ENCODE measurements at regions not wholly inside any gene's neighbourhood (a gene's known extent, or its start where the extent isn't known, plus 50 kb on each side); places are given as distances from the start of the nearest gene placed in this dataset.

DNA sequence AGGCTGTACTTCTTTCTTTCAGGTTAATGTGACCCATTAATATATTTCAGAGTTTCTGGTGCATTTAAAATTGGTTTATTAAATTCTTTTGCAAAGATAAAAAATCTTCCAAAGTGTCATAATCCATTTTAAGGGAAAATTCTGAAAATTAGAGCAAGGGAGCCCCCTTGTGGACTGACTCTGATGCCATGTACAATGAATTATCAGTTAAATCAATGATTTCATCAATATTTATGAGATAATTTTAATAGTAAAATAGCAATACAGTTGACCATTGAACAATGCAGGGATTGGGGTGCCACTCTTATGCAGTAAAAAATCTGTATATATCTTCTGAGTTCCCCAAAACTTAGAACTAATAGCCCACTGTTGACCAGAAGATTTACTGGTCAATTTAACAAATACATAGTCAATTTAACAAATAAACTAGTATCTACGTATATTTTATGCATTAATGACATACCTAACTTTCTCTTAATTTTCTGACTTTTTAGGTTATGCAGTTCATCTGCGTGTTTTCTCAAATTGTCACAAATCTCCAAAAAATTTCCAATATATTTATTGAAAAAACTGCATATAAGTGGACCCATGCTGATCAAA lies 479.1 kb upstream of the MIR17HG start:
- Histone ChIP-seq H3K79me2 (ENCODE audit: control insufficient read depth, low read length) (no peaks in the 10 kb centered on the region), H3K4me1 (ENCODE audit: control insufficient read depth, low read length) (no peaks in the 10 kb centered on the region), H3K36me3 (ENCODE audit: control insufficient read depth, low read length) (no peaks in the 10 kb centered on the region), H3K4me2 (ENCODE audit: low read length) (no peak overlapping the region), H3K27me3 (ENCODE audit: control insufficient read depth, low read length) (no peaks in the 10 kb centered on the region), H3K9me3 (ENCODE audit: control insufficient read depth, insufficient read depth, low read length) (no peaks in the 10 kb centered on the region), H3F3A (ENCODE audit: control insufficient read depth, insufficient read depth) (no peaks in the 10 kb centered on the region), H3K9me2 (replicated peaks; ENCODE audit: control insufficient read depth, low read length) (no peaks in the 10 kb centered on the region), H3K27ac (ENCODE audit: low read depth, low read length) (no peak overlapping the region), H4K20me1 (ENCODE audit: control insufficient read depth, insufficient read depth, low read depth, low read length) (no peaks in the 10 kb centered on the region), H3K4me3 (ENCODE audit: low read length) (no peak overlapping the region)
- TF ChIP-seq, protein P1, sequence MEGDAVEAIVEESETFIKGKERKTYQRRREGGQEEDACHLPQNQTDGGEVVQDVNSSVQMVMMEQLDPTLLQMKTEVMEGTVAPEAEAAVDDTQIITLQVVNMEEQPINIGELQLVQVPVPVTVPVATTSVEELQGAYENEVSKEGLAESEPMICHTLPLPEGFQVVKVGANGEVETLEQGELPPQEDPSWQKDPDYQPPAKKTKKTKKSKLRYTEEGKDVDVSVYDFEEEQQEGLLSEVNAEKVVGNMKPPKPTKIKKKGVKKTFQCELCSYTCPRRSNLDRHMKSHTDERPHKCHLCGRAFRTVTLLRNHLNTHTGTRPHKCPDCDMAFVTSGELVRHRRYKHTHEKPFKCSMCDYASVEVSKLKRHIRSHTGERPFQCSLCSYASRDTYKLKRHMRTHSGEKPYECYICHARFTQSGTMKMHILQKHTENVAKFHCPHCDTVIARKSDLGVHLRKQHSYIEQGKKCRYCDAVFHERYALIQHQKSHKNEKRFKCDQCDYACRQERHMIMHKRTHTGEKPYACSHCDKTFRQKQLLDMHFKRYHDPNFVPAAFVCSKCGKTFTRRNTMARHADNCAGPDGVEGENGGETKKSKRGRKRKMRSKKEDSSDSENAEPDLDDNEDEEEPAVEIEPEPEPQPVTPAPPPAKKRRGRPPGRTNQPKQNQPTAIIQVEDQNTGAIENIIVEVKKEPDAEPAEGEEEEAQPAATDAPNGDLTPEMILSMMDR (IDR thresholded peaks at IDR 0.05; ENCODE audit: low read depth, low read length, poor library complexity, severe bottlenecking): peak; percentile 70
- TF ChIP-seq EZH2phosphoT487 (IDR thresholded peaks at IDR 0.05; ENCODE audit: borderline replicate concordance, low read length): no peak

DNA sequence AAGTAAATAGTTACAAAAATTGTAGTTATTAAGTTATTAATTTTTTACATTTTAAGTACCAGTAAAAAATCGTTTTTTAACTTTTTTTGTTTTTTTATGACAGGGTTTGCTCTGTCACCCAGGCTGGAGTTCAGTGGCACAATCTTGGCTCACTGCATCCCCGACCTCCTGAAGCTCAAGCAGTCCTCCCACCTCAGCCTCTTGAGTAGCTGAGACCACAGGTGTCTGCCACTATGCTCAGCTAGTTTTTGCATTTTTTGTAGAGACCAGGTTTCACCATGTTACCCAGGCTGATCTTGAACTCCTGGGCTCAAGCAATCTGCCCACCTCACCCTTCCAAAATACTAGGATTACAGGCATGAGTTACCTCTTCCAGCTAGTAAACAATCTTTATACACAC lies 477.9 kb upstream of the MIR17HG start:
- H3K27ac ChIP-seq (ENCODE audit: low read depth, low read length): no peak overlapping the region
- no peaks in the 10 kb centered on the region for H3K9me2 ChIP-seq (replicated peaks; ENCODE audit: control insufficient read depth, low read length)
- H3K4me1 ChIP-seq (ENCODE audit: control insufficient read depth, low read length): no peaks in the 10 kb centered on the region
- TF ChIP-seq EZH2phosphoT487 (IDR thresholded peaks at IDR 0.05; ENCODE audit: borderline replicate concordance, low read length): no peak
- TF ChIP-seq, protein P1 (IDR thresholded peaks at IDR 0.05; ENCODE audit: low read depth, low read length, poor library complexity, severe bottlenecking): no peak
- no peak overlapping the region for H3K4me2 ChIP-seq (ENCODE audit: low read length)
- no peaks in the 10 kb centered on the region for H3K27me3 ChIP-seq (ENCODE audit: control insufficient read depth, low read length)
- no peaks in the 10 kb centered on the region for H4K20me1 ChIP-seq (ENCODE audit: control insufficient read depth, insufficient read depth, low read depth, low read length)
- H3K9me3 ChIP-seq (ENCODE audit: control insufficient read depth, insufficient read depth, low read length): no peaks in the 10 kb centered on the region
- H3F3A ChIP-seq (ENCODE audit: control insufficient read depth, insufficient read depth): no peaks in the 10 kb centered on the region
- no peak overlapping the region for H3K4me3 ChIP-seq (ENCODE audit: low read length)
- no peaks in the 10 kb centered on the region for H3K36me3 ChIP-seq (ENCODE audit: control insufficient read depth, low read length)
- no peaks in the 10 kb centered on the region for H3K79me2 ChIP-seq (ENCODE audit: control insufficient read depth, low read length)

DNA sequence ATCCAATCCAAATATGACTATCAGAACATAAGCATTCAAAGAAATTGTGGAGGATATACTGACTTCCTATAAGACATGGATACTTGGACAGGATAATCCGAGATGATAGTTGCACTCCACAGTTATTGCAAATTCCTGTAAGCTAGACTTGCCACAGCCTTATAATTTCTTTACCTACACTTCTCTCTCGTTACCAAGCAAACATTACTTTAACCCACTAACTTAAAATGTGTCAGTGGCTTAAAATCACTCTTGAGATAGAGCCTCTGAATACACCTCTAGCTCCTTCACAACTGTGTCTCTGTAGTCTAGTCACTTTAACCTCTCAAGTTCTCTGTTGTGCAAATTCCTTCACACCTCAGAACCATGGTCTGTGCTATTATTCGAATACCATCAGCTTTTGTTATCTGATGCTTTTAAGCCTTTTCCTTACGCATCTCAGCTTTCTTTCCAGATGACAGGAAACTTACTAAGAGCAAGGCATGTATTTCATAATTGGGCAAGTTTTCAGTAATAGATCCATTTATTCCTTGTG lies 474.9 kb upstream of the MIR17HG start:
- Histone ChIP-seq H3K9me2 (replicated peaks; ENCODE audit: control insufficient read depth, low read length) (no peaks in the 10 kb centered on the region), H4K20me1 (ENCODE audit: control insufficient read depth, insufficient read depth, low read depth, low read length) (no peaks in the 10 kb centered on the region)

More for the DNA sequence above, 474.9 kb upstream of the MIR17HG start:
- TF ChIP-seq EZH2phosphoT487 (IDR thresholded peaks at IDR 0.05; ENCODE audit: borderline replicate concordance, low read length): no peak
- TF ChIP-seq, protein P1 (IDR thresholded peaks at IDR 0.05; ENCODE audit: low read depth, low read length, poor library complexity, severe bottlenecking): no peak
- no peak overlapping the region for H3K27ac ChIP-seq (ENCODE audit: low read depth, low read length)
- no peak overlapping the region for H3K4me2 ChIP-seq (ENCODE audit: low read length)
- H3K27me3 ChIP-seq (ENCODE audit: control insufficient read depth, low read length): no peaks in the 10 kb centered on the region
- H3K9me3 ChIP-seq (ENCODE audit: control insufficient read depth, insufficient read depth, low read length): no peaks in the 10 kb centered on the region
- H3K79me2 ChIP-seq (ENCODE audit: control insufficient read depth, low read length): no peaks in the 10 kb centered on the region
- H3K4me3 ChIP-seq (ENCODE audit: low read length): no peak overlapping the region
- no peaks in the 10 kb centered on the region for H3K4me1 ChIP-seq (ENCODE audit: control insufficient read depth, low read length)
- no peaks in the 10 kb centered on the region for H3K36me3 ChIP-seq (ENCODE audit: control insufficient read depth, low read length)
- H3F3A ChIP-seq (ENCODE audit: control insufficient read depth, insufficient read depth): no peaks in the 10 kb centered on the region
